Dermis microvascular lymphatic vessel endothelial cell (primary cell): ENCODE measurements at regions not wholly inside any gene's neighbourhood (a gene's known extent, or its start where the extent isn't known, plus 50 kb on each side); places are given as distances from the start of the nearest gene placed in this dataset.
A peak's percentile ranks its signal among the peaks of the same experiment; 100 is the strongest.
"Not testable (repeated sequence)": the region's sequence is repeated elsewhere in the genome, so short reads cannot be mapped to it uniquely, and the experiment has no call there.

Experiments used
- DNase-seq, 2 donors: peaks; one replicate each; pipeline versions ENCODE4 v3.0.0 to v3.0.0-alpha.2; 2010; ENCODE audit warnings: low read depth in 2 of 2

GRCh38 chr1:99537886-99538617 is 107.9 kb upstream of the PALMD start:
- no peak for DNase-seq

DNA sequence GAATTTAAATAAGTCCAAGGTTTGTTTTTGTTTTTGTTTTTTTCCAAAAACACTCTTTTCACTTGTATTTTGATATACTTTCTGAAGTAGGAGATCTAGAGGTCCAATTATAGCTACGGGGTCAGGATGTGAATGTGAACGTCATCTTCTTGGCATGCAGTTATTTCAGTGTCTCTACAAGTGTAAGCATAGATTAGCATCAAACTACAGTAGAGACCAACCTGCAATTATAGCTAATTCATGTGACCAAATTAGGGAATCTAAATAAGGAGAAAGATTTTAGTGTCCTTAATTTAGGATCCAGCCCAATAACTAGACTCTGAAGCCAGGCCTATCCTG is 107.3 kb upstream of the PALMD start:
- DNase-seq, result no peak

- no peak for DNase-seq
These were observed 106.8 kb upstream of the PALMD start for GRCh38 chr1:99539131-99539530.

GRCh38 chr1:99540744-99541143 is 105.2 kb upstream of the PALMD start:
- DNase-seq, result no peak

GRCh38 chr1:99544328-99544727 is 101.6 kb upstream of the PALMD start:
- DNase-seq, result peak in 1 of 2 donors; percentile 95

DNA sequence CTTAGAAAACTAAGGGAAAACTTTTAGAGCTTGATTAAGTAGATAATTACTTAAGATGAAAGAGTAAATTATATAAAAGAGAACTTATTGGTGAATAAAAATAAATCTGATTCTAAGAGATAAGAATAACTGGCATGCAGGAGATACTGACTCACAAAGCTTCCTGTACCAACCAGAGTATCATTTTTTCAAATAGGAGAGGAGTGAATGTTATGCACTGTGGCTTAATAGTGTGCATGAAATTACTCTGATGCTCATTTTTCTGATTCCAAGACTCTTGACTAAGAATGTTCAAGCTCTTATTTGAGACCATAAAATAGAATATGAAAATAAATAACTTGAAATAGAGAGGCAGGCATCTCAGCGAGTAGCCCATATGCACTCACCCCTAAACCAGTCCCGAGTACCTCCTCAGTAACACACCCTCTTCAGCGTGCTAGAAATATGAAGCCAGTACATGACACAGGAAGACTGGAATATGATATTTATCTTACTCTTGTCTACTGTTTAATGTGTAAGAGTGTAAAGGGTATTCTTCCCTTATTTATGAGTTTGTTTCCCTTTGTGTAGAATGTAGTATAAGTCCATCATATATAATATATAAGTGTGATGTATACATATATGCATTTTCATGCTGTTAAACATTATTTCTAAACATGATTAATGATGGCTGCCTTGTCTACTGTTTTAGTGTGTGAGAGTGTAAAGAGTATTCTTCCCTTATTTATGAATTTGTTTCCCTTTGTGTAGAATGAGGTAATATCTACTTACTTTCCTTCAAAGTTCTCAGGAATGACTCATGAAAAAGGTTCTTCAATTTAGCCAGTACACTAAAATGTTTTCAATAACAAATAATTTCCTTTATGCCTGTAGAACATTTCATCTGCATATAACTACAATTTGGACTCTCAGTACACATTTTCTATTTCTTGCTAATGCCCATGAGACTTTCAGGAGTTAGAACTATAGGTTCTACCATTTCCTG is 99.2 kb upstream of the PALMD start:
- DNase-seq, result peak in 1 of 2 donors; percentile 66

DNA sequence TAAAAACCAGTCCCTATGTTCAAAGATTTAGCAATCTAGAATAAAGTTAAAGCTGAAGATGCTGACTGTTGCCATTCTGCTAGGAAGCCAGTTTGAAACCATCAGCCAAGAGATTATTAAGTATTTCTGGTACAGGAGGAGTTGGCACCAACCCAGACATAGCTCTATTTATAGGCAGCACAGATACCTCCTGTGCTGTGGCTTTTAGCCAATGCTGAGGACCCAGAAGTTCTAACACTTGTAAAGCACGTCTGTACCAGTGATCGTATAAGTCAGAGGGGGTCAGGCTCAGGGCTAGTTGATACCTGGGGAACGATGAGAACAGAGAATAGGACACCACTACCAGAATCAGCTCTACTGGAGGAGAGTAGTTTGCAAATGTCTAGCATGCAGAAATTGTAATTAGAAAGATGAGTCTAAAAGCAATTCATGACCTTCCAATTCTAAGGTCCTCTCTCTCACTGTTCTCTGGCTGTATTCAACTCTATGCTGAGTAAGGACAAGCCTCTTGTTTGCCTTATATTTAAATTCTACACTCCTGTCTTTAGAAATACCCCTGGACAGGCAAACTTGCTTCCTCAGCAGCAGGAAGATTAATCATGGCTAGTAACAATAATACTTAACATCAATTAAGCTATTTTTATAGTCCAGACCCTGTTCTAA is 96.8 kb upstream of the PALMD start:
- peak in 1 of 2 donors; percentile 89 for DNase-seq

DNA sequence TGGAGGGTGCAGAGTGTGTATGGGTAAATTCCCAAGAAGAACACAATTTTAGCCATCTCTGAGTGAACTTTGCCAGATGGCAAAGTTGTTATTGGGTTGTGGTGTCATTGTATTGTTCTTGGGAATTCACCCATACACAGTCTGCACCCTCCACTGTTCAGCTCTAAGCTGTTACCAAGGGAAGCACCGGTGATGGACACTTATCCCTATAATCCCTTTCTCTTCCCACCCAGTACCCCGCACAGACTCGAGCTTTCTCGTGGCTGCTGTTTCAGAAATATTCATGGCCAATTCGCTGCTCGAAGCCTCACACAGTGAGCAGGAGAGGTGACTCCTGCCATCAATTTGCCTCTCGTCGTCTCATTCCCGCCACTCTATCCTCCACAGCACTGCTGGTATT is 95.7 kb upstream of the PALMD start:
- DNase-seq, result no peak

GRCh38 chr1:99551812-99552614 is 93.9 kb upstream of the PALMD start:
- no peak for DNase-seq

DNA sequence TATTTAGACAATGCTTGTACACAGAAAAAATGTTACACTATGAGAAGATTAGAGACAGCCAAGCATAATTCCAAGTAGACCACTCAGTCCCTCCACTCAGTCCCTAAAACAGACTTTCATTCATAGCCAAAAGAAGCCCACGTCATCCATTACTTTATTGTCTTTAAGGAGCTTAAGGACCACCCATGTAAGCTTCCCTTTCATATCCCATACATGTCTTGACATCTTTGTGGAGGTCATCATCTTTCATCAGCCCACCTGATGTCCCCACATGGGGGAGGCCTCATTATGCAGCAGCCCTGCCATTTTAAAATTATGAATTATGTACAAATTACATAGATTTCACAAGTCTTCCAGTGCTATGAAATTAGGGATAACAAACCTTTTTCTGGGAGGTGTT is 92.6 kb upstream of the PALMD start:
- no peak for DNase-seq

DNA sequence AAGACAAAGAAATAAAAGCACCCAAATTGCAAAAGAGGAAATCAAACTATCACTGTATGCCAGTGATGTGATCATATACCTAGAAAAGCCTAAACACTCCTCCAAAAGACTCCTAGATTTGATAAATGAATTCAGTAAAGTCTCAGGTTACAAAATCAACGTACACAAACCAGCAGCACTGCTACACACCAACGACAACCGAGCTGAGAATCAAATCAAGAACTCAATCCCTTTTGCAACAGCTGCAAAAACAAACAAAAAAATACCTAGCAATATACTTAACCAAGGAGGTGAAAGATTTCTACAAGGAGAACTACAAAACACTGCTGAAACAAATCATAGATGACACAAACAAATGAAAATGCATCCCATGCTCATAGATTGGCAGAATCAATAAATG is 92.1 kb upstream of the PALMD start:
- not testable (repeated sequence) for DNase-seq

DNA sequence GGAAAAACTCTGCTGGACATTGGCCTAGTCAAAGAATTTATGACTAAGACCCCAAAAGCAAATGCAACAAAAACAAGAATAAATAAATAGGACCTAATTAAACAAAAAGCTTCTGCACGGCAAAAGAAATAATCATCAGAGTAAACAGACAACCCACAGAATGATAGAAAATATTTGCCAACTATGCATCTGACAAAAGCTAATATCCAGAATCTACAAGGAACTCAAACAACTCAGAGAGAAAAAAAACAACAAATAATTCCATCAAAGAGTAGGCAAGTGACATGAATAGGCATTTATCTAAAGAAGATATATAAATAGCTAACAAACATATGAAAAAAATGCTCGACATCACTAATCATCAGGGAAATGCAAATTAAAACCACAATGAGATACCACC is 91.2 kb upstream of the PALMD start:
- no peak for DNase-seq

DNA sequence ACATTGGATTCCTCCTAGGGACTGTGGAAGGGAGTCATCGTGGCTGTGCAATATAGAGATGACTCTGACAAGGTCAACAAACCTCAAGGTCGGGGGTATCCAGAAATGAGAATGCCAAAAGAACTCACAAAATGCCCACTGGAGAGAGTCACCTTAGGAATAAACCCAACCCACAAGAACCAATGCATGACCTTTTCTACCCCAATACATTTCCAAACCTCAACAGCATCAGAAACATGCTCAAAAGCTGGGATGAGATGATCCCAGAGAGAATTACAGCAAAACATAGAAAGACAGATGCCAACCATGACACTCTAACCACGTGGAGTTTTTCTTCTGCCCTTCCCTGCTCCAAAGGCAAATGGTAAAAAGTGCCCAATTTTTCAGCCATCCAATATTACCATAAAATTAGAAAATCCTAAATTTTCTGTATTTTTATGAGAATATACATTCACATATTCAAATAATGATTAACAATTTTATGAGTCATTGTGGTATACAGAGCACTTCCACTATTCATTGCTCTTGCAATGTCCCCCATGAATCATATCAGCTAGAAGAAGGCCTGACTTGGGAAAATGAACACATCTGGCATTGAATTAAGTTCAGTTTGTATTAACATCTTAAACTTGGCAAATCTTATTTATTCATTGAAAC is 88.2 kb upstream of the PALMD start:
- peak in 1 of 2 donors; percentile 30 for DNase-seq

GRCh38 chr1:99559166-99559565 is 86.7 kb upstream of the PALMD start:
- no peak for DNase-seq

DNA sequence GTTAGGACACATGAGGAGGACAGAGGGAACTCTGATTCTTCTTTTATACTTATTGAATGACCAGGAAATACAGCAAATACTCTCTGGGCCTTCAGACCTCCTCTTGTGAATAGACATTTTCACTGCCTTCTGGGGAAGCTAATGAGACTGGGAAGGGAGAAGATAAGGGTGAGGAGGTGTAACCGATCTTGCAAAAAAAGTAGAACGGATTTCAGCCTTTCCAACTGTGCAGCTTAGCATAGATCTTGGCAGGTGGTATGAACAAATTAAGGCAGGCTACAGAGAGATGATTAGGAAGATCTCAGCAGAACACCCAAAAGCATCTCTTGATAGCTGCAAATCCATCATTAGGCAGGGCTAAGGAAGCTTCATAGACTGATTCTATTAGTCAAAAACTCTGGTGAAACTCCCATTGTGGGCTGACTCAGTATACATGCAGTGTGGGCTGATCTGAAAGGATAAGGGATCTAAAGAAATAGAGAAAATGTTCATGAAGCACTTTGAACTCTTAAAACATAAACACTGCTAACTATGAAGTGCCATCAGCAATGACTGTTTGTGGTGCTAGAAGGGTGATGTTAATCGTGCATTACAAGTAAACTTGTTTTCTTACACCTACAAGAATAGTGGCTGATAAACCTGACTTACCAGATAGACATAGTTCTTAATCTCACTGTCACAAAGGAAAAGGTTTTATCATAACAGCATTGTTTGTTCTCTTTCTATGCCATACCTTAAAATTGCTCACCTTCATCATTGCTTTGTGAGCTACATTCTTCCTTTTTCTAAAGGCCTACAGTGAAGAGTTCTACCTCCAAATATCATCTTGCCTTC is 85.5 kb upstream of the PALMD start:
- DNase-seq, result no peak

- no peak for DNase-seq
These were observed 84.0 kb upstream of the PALMD start for GRCh38 chr1:99561952-99562351.

DNA sequence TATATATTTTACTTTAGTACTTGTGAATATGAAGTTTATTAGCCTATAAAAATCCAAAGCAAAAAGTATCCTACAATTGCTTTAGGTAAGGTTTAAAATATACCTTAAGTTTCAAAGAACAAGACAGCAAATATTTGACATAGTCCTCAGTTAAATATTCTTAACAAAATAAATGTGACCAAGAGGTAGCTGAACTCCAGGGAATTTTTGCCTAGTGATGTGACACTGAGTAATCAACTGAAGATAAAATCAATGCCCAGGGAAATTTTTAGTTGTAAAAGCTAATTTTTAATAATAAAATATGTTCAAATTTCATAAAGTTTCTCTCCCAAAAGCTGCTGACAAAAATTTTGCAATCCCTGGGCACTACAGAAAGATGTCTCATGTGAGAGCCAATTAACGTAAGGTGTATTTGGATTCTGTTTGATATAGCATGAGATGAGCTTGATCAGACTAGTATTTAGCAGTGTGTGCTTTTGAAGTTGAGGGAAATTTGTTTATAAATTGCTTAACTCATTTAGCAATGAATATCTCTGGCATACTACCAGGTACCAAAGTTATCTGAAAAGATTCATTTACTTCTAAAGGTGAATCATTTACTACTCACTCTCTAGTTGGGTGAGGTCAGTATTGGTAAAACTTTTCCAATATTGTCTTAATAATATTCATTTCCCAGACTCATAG is 80.2 kb upstream of the PALMD start:
- no peak for DNase-seq

DNA sequence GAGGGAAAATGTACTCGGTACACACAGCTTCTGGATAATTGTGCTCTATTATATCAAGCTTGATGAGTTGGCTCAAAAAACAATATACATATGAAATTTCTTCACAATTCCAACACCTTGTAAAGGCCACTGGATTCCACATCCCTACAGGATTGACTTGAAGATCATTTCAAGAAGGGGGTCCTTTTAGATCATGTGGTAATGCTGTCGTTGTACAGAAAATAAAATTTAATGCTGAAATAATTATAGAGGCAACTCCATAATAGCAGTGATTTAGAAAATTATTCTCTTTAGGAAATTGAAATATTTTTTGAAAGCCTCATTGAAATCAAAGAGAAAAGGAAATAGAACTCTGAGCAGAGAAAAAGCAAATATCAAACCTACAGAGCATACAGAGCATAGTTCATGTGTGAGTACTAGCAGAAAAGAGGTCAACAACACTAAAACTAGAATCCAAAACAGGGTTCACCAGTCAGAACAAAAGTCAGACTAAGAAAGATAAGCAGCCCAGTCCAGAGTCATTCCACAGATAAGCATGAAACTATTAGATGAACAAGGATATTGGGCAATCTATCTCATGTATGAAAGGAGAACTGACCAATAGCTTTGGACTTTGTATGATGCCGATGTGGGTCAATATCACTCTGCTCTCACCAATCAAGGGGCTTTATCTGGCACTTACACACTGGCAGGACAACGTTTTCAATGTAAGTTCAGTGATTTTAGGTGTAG is 79.5 kb upstream of the PALMD start:
- DNase-seq, result no peak
